AG04449 (cell line): ENCODE measurements at regions not wholly inside any gene's neighbourhood (a gene's known extent, or its start where the extent isn't known, plus 50 kb on each side); places are given as distances from the start of the nearest gene placed in this dataset.
"Not testable (repeated sequence)": the region's sequence is repeated elsewhere in the genome, so short reads cannot be mapped to it uniquely, and the experiment has no call there.

Source experiments
- CTCF ChIA-PET: fragments of 350-600 bp; formaldehyde crosslinking; extraction: SDS; loops from one replicate; lab custom pipeline; 2021; ENCODE audit warnings: antibody characterized with exemption; lab: Yijun Ruan, JAX
- POLR2A ChIA-PET: fragments of 400-600, 350-600 bp; formaldehyde crosslinking; extraction: SDS; loops from one replicate; lab custom pipeline; 2020; ENCODE audit warnings: antibody characterized with exemption, inconsistent platforms; lab: Yijun Ruan, JAX
- DNase-seq: peaks from one replicate; pipeline ENCODE4 v3.0.0-alpha.2; 2010; ENCODE audit warnings: low read depth, low spot score
- H3K4me3 ChIP-seq: 2 replicates; pipeline ENCODE4 v1.5.1; 2011; ENCODE audit warnings: low read depth, mild to moderate bottlenecking, control low read depth, low read length
- TF ChIP-seq, protein P1 (sequence below): IDR thresholded peaks from one replicate; pipeline ENCODE4 v1.5.1; 2011; ENCODE audit warnings: mild to moderate bottlenecking, moderate library complexity, low read length, control low read depth, inconsistent platforms; ENCODE audit not compliant: insufficient read depth; ENCODE audit errors: missing control alignments

DNA sequence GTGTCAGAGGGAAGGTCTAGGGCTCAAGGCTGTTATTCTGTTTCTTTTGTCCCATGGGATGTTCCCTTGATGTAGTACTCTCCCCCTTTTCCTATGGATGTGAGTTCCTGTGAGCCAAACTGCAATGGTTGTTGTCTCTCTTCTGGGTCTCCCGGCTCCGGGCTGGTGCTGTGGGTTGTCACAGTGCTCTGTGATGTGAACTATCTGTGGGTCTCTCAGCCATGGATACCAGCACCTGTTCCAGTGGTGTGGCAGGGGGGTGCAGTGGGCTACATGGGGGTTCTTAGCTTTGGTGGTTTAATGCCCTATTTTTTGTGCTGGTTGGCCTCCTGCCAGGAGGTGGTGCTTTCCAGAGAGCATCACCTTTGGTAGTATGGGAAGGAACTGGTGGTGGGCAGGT lies 941.1 kb downstream of the KCNA4 start:
- no peak overlapping the region for H3K4me3 ChIP-seq
- ChIA-PET POLR2A (interaction anchor here (0.6 kb wide), 1 partner anchor 1377 kb away, joined by 3 read pairs; no protein-coding TSS in a partner anchor), CTCF (no interaction called here)
- TF ChIP-seq, protein P1, sequence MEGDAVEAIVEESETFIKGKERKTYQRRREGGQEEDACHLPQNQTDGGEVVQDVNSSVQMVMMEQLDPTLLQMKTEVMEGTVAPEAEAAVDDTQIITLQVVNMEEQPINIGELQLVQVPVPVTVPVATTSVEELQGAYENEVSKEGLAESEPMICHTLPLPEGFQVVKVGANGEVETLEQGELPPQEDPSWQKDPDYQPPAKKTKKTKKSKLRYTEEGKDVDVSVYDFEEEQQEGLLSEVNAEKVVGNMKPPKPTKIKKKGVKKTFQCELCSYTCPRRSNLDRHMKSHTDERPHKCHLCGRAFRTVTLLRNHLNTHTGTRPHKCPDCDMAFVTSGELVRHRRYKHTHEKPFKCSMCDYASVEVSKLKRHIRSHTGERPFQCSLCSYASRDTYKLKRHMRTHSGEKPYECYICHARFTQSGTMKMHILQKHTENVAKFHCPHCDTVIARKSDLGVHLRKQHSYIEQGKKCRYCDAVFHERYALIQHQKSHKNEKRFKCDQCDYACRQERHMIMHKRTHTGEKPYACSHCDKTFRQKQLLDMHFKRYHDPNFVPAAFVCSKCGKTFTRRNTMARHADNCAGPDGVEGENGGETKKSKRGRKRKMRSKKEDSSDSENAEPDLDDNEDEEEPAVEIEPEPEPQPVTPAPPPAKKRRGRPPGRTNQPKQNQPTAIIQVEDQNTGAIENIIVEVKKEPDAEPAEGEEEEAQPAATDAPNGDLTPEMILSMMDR: no peak
- DNase-seq: no peak

DNA sequence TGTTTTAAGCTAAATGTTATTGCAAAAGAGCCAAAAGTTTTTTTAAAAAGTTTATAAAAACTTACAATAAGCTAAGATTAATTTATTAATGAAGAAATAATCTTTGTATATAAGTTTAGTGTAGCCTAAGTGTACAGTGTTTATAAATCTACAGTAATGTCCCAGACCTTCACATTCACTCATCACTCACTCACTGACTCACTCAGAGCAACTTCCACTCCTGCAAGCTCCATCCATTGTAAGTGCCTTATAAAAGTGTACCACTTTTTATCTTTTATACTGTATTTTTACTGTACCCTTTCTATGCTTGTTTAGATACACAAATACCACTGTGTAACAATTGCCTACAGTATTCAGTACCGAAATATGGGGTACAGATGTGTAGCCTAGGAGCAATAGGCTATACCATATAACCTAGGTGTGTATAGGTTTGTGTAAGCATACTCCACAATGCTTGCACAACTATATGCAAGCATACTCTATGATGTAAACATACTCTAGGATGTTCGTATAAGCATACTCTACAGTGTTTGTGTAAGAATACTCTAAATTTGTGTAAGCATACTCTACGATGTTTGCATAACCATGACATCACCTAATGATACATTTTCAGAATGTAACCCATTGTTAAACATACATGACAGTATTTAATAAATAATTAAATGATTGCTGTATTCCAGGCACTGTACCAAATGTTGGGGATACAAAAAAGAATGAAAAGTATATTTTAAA lies 953.0 kb downstream of the KCNA4 start:
- no peak for DNase-seq
- TF ChIP-seq, protein P1: no peak
- ChIA-PET CTCF (no interaction called here), POLR2A (no interaction called here)
- no peak overlapping the region for H3K4me3 ChIP-seq

DNA sequence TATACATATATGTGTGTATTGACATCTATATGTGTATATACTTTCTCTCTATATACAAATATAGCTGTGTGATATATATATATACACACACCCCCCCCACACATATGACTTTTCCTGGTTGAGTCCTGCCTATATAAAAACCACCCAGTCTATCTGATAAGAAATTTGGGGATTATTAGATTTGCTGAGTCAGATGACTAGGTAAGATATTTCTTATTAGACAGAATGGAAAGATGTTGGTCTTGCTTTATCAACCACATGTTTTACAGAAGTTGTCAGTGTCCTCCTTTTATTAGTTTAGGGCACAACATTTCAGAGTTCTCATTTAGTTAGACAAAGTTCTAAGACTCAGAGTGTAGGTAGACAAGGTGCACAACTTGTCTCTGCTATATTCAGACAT lies 953.3 kb downstream of the METTL15 start:
- no peak overlapping the region for H3K4me3 ChIP-seq
- DNase-seq: no peak
- TF ChIP-seq, protein P1: no peak
- POLR2A ChIA-PET: interaction anchor here (0.6 kb wide), 1 partner anchor 239 kb away, joined by 3 read pairs; no protein-coding TSS in a partner anchor
- CTCF ChIA-PET: no interaction called here

DNA sequence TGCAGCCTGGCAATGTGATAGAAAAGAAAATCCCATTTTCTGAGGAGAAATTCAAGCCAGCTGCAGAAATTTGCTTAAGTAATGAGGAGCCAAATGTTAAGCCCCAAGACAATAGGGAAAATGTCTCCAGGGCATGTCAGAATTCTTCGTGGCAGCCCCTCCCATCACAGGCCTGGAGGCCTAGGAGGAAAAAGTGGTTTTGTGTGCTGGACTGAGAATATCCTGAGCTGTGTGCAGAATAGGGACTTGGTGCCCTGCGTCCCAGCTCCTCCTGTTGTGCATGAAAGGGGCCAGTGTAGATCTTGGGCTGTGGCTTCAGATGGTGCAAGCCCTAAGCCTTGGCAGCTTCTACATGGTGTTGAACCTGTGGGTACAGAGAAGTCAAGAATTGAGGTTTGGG lies 948.3 kb downstream of the METTL15 start:
- H3K4me3 ChIP-seq, POLR2A ChIA-PET, CTCF ChIA-PET, DNase-seq: not testable (repeated sequence)

DNA sequence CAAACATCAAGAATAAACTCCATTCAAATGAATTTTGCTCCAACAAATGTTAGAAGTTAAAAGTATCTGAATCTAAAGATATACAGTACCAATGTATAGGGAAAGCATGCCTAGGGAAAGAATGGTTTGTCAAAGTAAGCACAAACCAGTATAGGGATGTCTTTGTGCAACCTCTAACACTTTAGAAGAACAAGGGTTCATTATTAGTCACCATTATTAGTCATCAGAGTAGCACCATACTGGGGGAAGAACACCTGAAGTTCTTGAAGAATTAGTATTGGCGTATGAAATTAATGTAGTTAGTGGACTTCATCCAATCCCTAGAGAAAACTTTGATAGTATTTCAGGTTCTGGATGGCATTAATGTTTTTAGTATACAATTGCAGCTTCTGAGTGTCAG lies 943.7 kb downstream of the METTL15 start:
- CTCF ChIA-PET: no interaction called here
- DNase-seq: no peak
- TF ChIP-seq, protein P1: no peak
- POLR2A ChIA-PET: no interaction called here
- H3K4me3 ChIP-seq: no peak overlapping the region

DNA sequence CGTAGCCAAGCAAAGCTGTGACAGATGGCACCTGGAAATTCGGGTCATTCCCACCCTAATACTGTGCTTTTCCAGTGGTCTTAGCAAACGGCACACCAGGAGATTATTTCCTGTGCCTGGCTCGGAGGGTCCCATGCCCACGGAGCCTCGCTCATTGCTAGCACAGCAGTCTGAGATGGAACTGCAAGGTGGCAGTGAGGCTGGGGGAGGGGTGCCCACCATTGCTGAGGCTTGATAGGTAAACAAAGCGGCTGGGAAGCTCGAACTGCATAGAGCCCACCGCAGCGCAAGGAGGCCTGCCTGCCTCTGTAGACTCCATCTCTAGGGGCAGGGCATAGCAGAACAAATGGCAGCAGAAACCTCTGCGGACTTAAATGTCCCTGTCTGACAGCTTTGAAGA lies 942.8 kb downstream of the METTL15 start:
- CTCF ChIA-PET, POLR2A ChIA-PET, H3K4me3 ChIP-seq, DNase-seq: not testable (repeated sequence)

DNA sequence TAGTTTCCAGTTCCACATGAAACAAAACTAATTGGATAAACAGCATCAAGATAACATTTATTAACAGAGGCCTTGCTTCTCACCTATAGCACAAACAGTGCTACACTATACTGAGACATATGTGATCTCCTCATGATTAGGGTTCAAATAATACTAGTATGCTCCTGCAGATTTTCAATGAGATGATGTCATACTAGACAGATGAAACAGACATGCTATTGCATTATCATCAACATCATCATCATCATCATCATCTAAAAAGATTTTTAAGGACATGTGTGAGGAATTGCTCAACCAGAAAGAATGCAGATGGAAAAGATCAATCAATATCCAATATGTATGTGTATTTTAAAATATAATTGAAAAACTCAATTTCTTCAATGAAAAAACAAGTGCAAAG lies 932.3 kb downstream of the METTL15 start:
- DNase-seq: no peak
- TF ChIP-seq, protein P1: no peak
- POLR2A ChIA-PET: no interaction called here
- CTCF ChIA-PET: no interaction called here
- no peak overlapping the region for H3K4me3 ChIP-seq
